SK-N-SH treated with all-trans-retinoic acid at 6 μM for 48 hours (cell line): ENCODE measurements at regions not wholly inside any gene's neighbourhood (a gene's known extent, or its start where the extent isn't known, plus 50 kb on each side); places are given as distances from the start of the nearest gene placed in this dataset.

ENCODE experiments used
- ARNTL ChIP-seq: fragments of 450-650 bp; formaldehyde crosslinking; IDR thresholded peaks from 2 replicates; pipeline ENCODE4 v1.5.0; 2020; ENCODE audit warnings: low read depth, mild to moderate bottlenecking, moderate library complexity, borderline replicate concordance
- BACH2 ChIP-seq: fragments of 250-450 bp; sonication (Bioruptor Pico); IDR thresholded peaks from 2 replicates; pipeline ENCODE4 v1.9.0; 2021; ENCODE audit warnings: mild to moderate bottlenecking, borderline replicate concordance
- GLIS3 ChIP-seq: fragments of 250-450 bp; sonication (Bioruptor Pico); IDR thresholded peaks from 2 replicates; pipeline ENCODE4 v1.5.0; 2020; ENCODE audit warnings: mild to moderate bottlenecking, moderate library complexity
- ISL1 ChIP-seq: fragments of 250-450 bp; sonication (Bioruptor Pico); IDR thresholded peaks from 2 replicates; pipeline ENCODE4 v2.1.2; 2022; ENCODE audit warnings: mild to moderate bottlenecking, moderate library complexity
- RARB ChIP-seq: fragments of 250-450 bp; sonication (Bioruptor Pico); IDR thresholded peaks from 2 replicates; pipeline ENCODE4 v1.8.0; 2021; ENCODE audit warnings: mild to moderate bottlenecking, moderate library complexity
- SNAI2 ChIP-seq: fragments of 250-450 bp; sonication (Bioruptor Pico); IDR thresholded peaks from 2 replicates; pipeline ENCODE4 v1.5.0; 2020; ENCODE audit warnings: mild to moderate bottlenecking, moderate library complexity
- TCF4 ChIP-seq: fragments of 250-450 bp; sonication (Bioruptor Pico); IDR thresholded peaks from 2 replicates; pipeline ENCODE4 v1.8.0; 2021; ENCODE audit warnings: mild to moderate bottlenecking, moderate library complexity, borderline replicate concordance
- TSHZ2 ChIP-seq: fragments of 250-450 bp; sonication (Bioruptor Pico); IDR thresholded peaks from 2 replicates; pipeline ENCODE4 v1.5.0; 2020; ENCODE audit warnings: mild to moderate bottlenecking, moderate library complexity
- ZC3H10 ChIP-seq: fragments of 250-450 bp; sonication (Bioruptor Pico); IDR thresholded peaks from 2 replicates; pipeline ENCODE4 v1.5.1; 2021; ENCODE audit warnings: mild to moderate bottlenecking, moderate library complexity
- ZFP3 ChIP-seq: fragments of 250-450 bp; sonication (Bioruptor Pico); IDR thresholded peaks from 2 replicates; pipeline ENCODE4 v1.5.0; 2020; ENCODE audit warnings: mild to moderate bottlenecking, moderate library complexity
- ZNF70 ChIP-seq: fragments of 450-650 bp; formaldehyde crosslinking; IDR thresholded peaks from 2 replicates; pipeline ENCODE4 v1.5.0; 2020; ENCODE audit warnings: mild to moderate bottlenecking, moderate library complexity
- ZNF8 ChIP-seq: fragments of 450-650 bp; formaldehyde crosslinking; IDR thresholded peaks from 2 replicates; pipeline ENCODE4 v1.5.0; 2020; ENCODE audit warnings: mild to moderate bottlenecking, moderate library complexity
- TF ChIP-seq, protein P1 (sequence below): fragments of 250-450 bp; sonication (Bioruptor Pico); IDR thresholded peaks from 2 replicates; pipeline ENCODE4 v1.8.0; 2020; ENCODE audit warnings: mild to moderate bottlenecking, moderate library complexity, borderline replicate concordance

- no peak for TF ChIP-seq ZNF70 (CRISPR knock-in tag)
- TF ChIP-seq ZFP3: no peak
- TF ChIP-seq BACH2 (CRISPR knock-in tag): no peak
- TF ChIP-seq TSHZ2 (CRISPR knock-in tag): no peak
- TF ChIP-seq SNAI2 (CRISPR knock-in tag): no peak
- TF ChIP-seq ISL1 (CRISPR knock-in tag): no peak
- TF ChIP-seq, protein P1, sequence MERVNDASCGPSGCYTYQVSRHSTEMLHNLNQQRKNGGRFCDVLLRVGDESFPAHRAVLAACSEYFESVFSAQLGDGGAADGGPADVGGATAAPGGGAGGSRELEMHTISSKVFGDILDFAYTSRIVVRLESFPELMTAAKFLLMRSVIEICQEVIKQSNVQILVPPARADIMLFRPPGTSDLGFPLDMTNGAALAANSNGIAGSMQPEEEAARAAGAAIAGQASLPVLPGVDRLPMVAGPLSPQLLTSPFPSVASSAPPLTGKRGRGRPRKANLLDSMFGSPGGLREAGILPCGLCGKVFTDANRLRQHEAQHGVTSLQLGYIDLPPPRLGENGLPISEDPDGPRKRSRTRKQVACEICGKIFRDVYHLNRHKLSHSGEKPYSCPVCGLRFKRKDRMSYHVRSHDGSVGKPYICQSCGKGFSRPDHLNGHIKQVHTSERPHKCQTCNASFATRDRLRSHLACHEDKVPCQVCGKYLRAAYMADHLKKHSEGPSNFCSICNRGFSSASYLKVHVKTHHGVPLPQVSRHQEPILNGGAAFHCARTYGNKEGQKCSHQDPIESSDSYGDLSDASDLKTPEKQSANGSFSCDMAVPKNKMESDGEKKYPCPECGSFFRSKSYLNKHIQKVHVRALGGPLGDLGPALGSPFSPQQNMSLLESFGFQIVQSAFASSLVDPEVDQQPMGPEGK (CRISPR knock-in tag): no peak
- TF ChIP-seq GLIS3: no peak
- no peak for TF ChIP-seq RARB (CRISPR knock-in tag)
- TF ChIP-seq ZC3H10 (CRISPR knock-in tag): no peak
- TF ChIP-seq ZNF8 (CRISPR knock-in tag): no peak
- no peak for TF ChIP-seq ARNTL (CRISPR knock-in tag)
- no peak for TF ChIP-seq TCF4 (CRISPR knock-in tag)
Observed at GRCh38 chr4:14180166-14180565, 552.6 kb upstream of the BOD1L1 start.
